H1 (cell line): ENCODE measurements at regions not wholly inside any gene's neighbourhood (a gene's known extent, or its start where the extent isn't known, plus 50 kb on each side); places are given as distances from the start of the nearest gene placed in this dataset.
"Not testable (repeated sequence)": the region's sequence is repeated elsewhere in the genome, so short reads cannot be mapped to it uniquely, and the experiment has no call there.

ENCODE experiments used
- CTCF ChIA-PET: fragments of 300-600 bp; sonication (Branson Sonifier 250); formaldehyde crosslinking; loops from one replicate; lab custom pipeline; 2021; ENCODE audit not compliant: partially characterized antibody; lab: Charles Lee
- POLR2A ChIA-PET: fragments of 300-600 bp; sonication (Branson Sonifier 250); formaldehyde crosslinking; loops from one replicate; lab custom pipeline; 2021; ENCODE audit warnings: inconsistent platforms; ENCODE audit not compliant: partially characterized antibody; lab: Charles Lee
- DNase-seq, 2 experiments: peaks; one replicate each; pipeline versions ENCODE4 v3.0.0 to v3.0.0-alpha.2; 2010 to 2022; ENCODE audit warnings: low spot score in 2 of 2, low read depth in 1 of 2, mixed read lengths in 1 of 2
- FAIRE-seq: peaks from 2 replicates; lab custom pipeline; 2011; peaks lifted over from hg19 to GRCh38; lab: Jason Lieb, UNC
- H2AFZ ChIP-seq: 2 replicates; pipeline ENCODE4 v1.8.1; 2012; ENCODE audit warnings: low read length, inconsistent platforms
- H2AK5ac ChIP-seq: 2 replicates; pipeline ENCODE4 v1.6.1; 2013; ENCODE audit warnings: low read depth, low read length
- H2BK120ac ChIP-seq: replicated peaks from 2 replicates; pipeline ENCODE3; 2013; ENCODE audit warnings: low read depth, low read length, inconsistent platforms
- H2BK12ac ChIP-seq: 2 replicates; pipeline ENCODE4 v1.6.1; 2013; ENCODE audit warnings: low read depth, low read length
- H2BK15ac ChIP-seq: 2 replicates; pipeline ENCODE4 v1.6.1; 2013; ENCODE audit warnings: low read length
- H2BK20ac ChIP-seq: 2 replicates; pipeline ENCODE4 v1.6.1; 2013; ENCODE audit warnings: low read length
- H2BK5ac ChIP-seq: 2 replicates; pipeline ENCODE4 v1.6.1; 2013; ENCODE audit warnings: low read depth, low read length
- H3K14ac ChIP-seq: 2 replicates; pipeline ENCODE4 v1.6.1; 2013; ENCODE audit warnings: inconsistent platforms; ENCODE audit not compliant: insufficient read length
- H3K18ac ChIP-seq: 2 replicates; pipeline ENCODE4 v1.6.1; 2013; ENCODE audit warnings: low read length; ENCODE audit errors: extremely low read depth
- H3K23ac ChIP-seq: 2 replicates; pipeline ENCODE4 v1.6.1; 2013; ENCODE audit warnings: inconsistent platforms; ENCODE audit not compliant: insufficient read length
- H3K23me2 ChIP-seq: 2 replicates; pipeline ENCODE4 v1.6.1; 2013; ENCODE audit warnings: low read depth, low read length
- H3K27ac ChIP-seq: 2 replicates; pipeline ENCODE4 v1.6.1; 2011; ENCODE audit warnings: low read depth, low read length, inconsistent platforms
- H3K27me3 ChIP-seq, 4 experiments: replicated peaks in 1 of 4; 1 replicate in 1 of 4; 2 replicates in 3 of 4; pipeline versions ENCODE4 v1.6.1 to v1.8.1; 2011 to 2013; ENCODE audit warnings: low read length in 3 of 4, mild to moderate bottlenecking in 3 of 4, inconsistent platforms in 2 of 4, mixed read lengths in 2 of 4, moderate library complexity in 1 of 4; ENCODE audit not compliant: control insufficient read depth in 3 of 4, insufficient read depth in 3 of 4; ENCODE audit errors: extremely low read depth in 1 of 4
- H3K36me3 ChIP-seq, 4 experiments: 2 replicates each; pipeline versions ENCODE4 v1.6.1 to v1.8.1; 2011 to 2013; ENCODE audit warnings: mild to moderate bottlenecking in 4 of 4, low read length in 3 of 4, moderate library complexity in 2 of 4, control low read depth in 1 of 4, inconsistent platforms in 1 of 4; ENCODE audit not compliant: insufficient read depth in 4 of 4, control insufficient read depth in 2 of 4
- H3K4ac ChIP-seq: replicated peaks from 2 replicates; pipeline ENCODE3; 2013; ENCODE audit warnings: low read length, low read depth, mixed read lengths, inconsistent platforms; ENCODE audit not compliant: insufficient read length
- H3K4me1 ChIP-seq, 4 experiments: replicated peaks in 1 of 4; 1 replicate in 1 of 4; 2 replicates in 3 of 4; pipeline versions ENCODE4 v1.6.1 to v1.8.1; 2011 to 2013; ENCODE audit warnings: low read length in 3 of 4, inconsistent platforms in 2 of 4, mixed read lengths in 1 of 4; ENCODE audit not compliant: insufficient read depth in 4 of 4, control insufficient read depth in 3 of 4
- H3K4me2 ChIP-seq, 2 experiments: 2 replicates each; pipeline versions ENCODE4 v1.6.1 to v1.8.1; 2011 to 2013; ENCODE audit warnings: low read depth in 2 of 2, low read length in 2 of 2, control low read depth in 1 of 2, inconsistent platforms in 1 of 2, mild to moderate bottlenecking in 1 of 2; ENCODE audit not compliant: insufficient read depth in 1 of 2
- H3K4me3 ChIP-seq, 4 experiments: fragments of 200-600, 300-600 bp in 1 of 4; sonication (generic), shearing (Covaris generic), sonication (Bioruptor Twin) in 1 of 4; 2 replicates each; pipeline versions ENCODE4 v1.5.1 to v1.8.1; 2011 to 2016; ENCODE audit warnings: low read length in 4 of 4, low read depth in 3 of 4, control low read depth in 2 of 4, inconsistent platforms in 2 of 4, mild to moderate bottlenecking in 2 of 4, mixed read lengths in 1 of 4, moderate library complexity in 1 of 4; ENCODE audit not compliant: insufficient read depth in 2 of 4; ENCODE audit errors: extremely low read depth in 1 of 4
- H3K56ac ChIP-seq: replicated peaks from 2 replicates; pipeline ENCODE3; 2013; ENCODE audit warnings: low read depth, mild to moderate bottlenecking, mixed read lengths, low read length, inconsistent platforms; ENCODE audit not compliant: insufficient read length
- H3K79me1 ChIP-seq: 2 replicates; pipeline ENCODE4 v1.6.1; 2013; ENCODE audit warnings: low read depth, low read length, control low read depth
- H3K79me2 ChIP-seq, 2 experiments: 2 replicates each; pipeline versions ENCODE4 v1.6.1 to v1.8.1; 2012 to 2013; ENCODE audit warnings: low read length in 2 of 2, mild to moderate bottlenecking in 2 of 2, inconsistent platforms in 1 of 2; ENCODE audit not compliant: insufficient read depth in 2 of 2, control insufficient read depth in 1 of 2
- H3K9ac ChIP-seq, 4 experiments: replicated peaks in 1 of 4; 1 replicate in 1 of 4; 2 replicates in 3 of 4; pipeline versions ENCODE4 v1.6.1 to v1.8.1; 2011 to 2013; ENCODE audit warnings: low read depth in 3 of 4, low read length in 3 of 4, control low read depth in 2 of 4, mild to moderate bottlenecking in 2 of 4, moderate library complexity in 2 of 4, inconsistent platforms in 1 of 4; ENCODE audit errors: extremely low read depth in 1 of 4
- H3K9me3 ChIP-seq, 2 experiments: 2 replicates each; pipeline versions ENCODE4 v1.6.1 to v1.8.1; 2012 to 2013; ENCODE audit warnings: mild to moderate bottlenecking in 2 of 2, moderate library complexity in 2 of 2, control low read depth in 1 of 2, inconsistent platforms in 1 of 2, low read depth in 1 of 2, low read length in 1 of 2, mixed read lengths in 1 of 2; ENCODE audit not compliant: insufficient read depth in 2 of 2
- H4K20me1 ChIP-seq, 2 experiments: replicated peaks in 1 of 2; 2 replicates each; pipeline versions ENCODE3 to v1.8.1; 2011 to 2013; ENCODE audit warnings: inconsistent platforms in 2 of 2, low read length in 2 of 2, mild to moderate bottlenecking in 1 of 2; ENCODE audit not compliant: insufficient read depth in 2 of 2, control insufficient read depth in 1 of 2
- H4K5ac ChIP-seq: 2 replicates; pipeline ENCODE4 v1.6.1; 2013; ENCODE audit warnings: low read length, low read depth, mixed read lengths, inconsistent platforms; ENCODE audit not compliant: insufficient read length
- H4K8ac ChIP-seq: 2 replicates; pipeline ENCODE4 v1.8.0; 2013; ENCODE audit warnings: mild to moderate bottlenecking, moderate library complexity, low read length, inconsistent platforms; ENCODE audit not compliant: insufficient read depth; ENCODE audit errors: extremely low read depth
- H4K91ac ChIP-seq: replicated peaks from 2 replicates; pipeline ENCODE3; 2013; ENCODE audit warnings: low read length, mixed read lengths, inconsistent platforms; ENCODE audit not compliant: insufficient read length
- WGBS, 2 experiments: shearing (Covaris generic) in 1 of 2; methylation state at CpG; one replicate each; pipeline versions ENCODE4 v1.1.6 to v1.1.7; 2013 to 2015; ENCODE audit warnings: low lambda C conversion rate in 2 of 2, mixed read lengths in 2 of 2, inconsistent platforms in 1 of 2, low coverage in 1 of 2, missing lambda C conversion rate in 1 of 2; ENCODE audit not compliant: insufficient replicate concordance in 2 of 2, insufficient coverage in 1 of 2, insufficient read length in 1 of 2; ENCODE audit errors: extremely low coverage in 1 of 2, missing lambda C conversion rate in 1 of 2; 5-methylcytosine and 5-hydroxymethylcytosine counted together

GRCh38 chr9:38498551-38498950, 74.3 kb upstream of the IGFBPL1 start:
- H3K4me1 ChIP-seq, H2BK120ac ChIP-seq, H4K5ac ChIP-seq, H3K9me3 ChIP-seq, H3K27ac ChIP-seq, DNase-seq, H3K4me2 ChIP-seq, H2BK5ac ChIP-seq, H2AK5ac ChIP-seq, H4K20me1 ChIP-seq, H3K4ac ChIP-seq, H2BK20ac ChIP-seq, H2AFZ ChIP-seq, H3K14ac ChIP-seq, CTCF ChIA-PET, H3K36me3 ChIP-seq, H4K8ac ChIP-seq, H4K91ac ChIP-seq, H3K79me2 ChIP-seq, H3K9ac ChIP-seq, H3K79me1 ChIP-seq, H2BK15ac ChIP-seq, H2BK12ac ChIP-seq, H3K23ac ChIP-seq, H3K18ac ChIP-seq, H3K27me3 ChIP-seq, H3K4me3 ChIP-seq, H3K23me2 ChIP-seq, H3K56ac ChIP-seq: not testable (repeated sequence)
- POLR2A ChIA-PET: interaction anchor here (1.3 kb wide), 1 partner anchor 15 kb away, joined by 3 read pairs; no protein-coding TSS in a partner anchor
- 100% methylated on average over 2 of the region's 2 CpGs; no CpG with 5 or more reads in 1 of the 2 experiments for WGBS, 2 experiments
- FAIRE-seq: peak; percentile 62
